K562 (cell line): ENCODE measurements at regions not wholly inside any gene's neighbourhood (a gene's known extent, or its start where the extent isn't known, plus 50 kb on each side); places are given as distances from the start of the nearest gene placed in this dataset.

ENCODE experiments used
- ATAC-seq: fragments of 200-7000 bp; cut with Tn5 transposase; 3 replicates; pipeline ENCODE4 v1.9.1; 2020; ENCODE audit warnings: moderate library complexity
- BruUV-seq: library from RNA; stranded (reverse); fragments of 400-500 nt; replicated peaks from 2 replicates; lab custom pipeline; 2021; lab: Mats Ljungman, UMichigan
- CTCF ChIA-PET: fragments of 300-600 bp; formaldehyde crosslinking; extraction: SDS; loops from one replicate; lab custom pipeline; 2021; ENCODE audit warnings: low intra/inter-chr PET ratio; lab: Yijun Ruan, JAX
- POLR2A ChIA-PET: fragments of 300-600, 350-650 bp; sonication (Branson Sonifier 250); formaldehyde crosslinking; extraction: SDS; loops from one replicate; lab custom pipeline; 2021; ENCODE audit warnings: antibody characterized with exemption, inconsistent platforms; lab: Yijun Ruan, JAX
- DNase-seq, 4 experiments: peaks; one replicate each; pipeline versions ENCODE4 v3.0.0 to v3.0.0-alpha.2; 2011 to 2018; ENCODE audit warnings: low spot score in 3 of 4, mixed read lengths in 3 of 4; ENCODE audit errors: extremely low read depth in 1 of 4
- FAIRE-seq: peaks from 2 replicates; lab custom pipeline; 2011; peaks lifted over from hg19 to GRCh38; lab: Jason Lieb, UNC
- H2AFZ ChIP-seq: 2 replicates; pipeline ENCODE4 v1.6.0; 2011; ENCODE audit warnings: low read depth, low read length, control low read depth, inconsistent platforms
- H3K27ac ChIP-seq: fragments of 200-600 bp; 3 replicates; pipeline ENCODE4 v1.8.0; 2011; ENCODE audit warnings: low read depth, mild to moderate bottlenecking, control low read depth, inconsistent platforms, low read length, moderate library complexity, mixed read lengths; ENCODE audit errors: extremely low read depth
- H3K27me3 ChIP-seq, 2 experiments: fragments of 300-600 bp in 1 of 2; 2 replicates in 1 of 2; 3 replicates in 1 of 2; pipeline versions ENCODE4 v1.6.0 to v1.8.0; 2011; ENCODE audit warnings: inconsistent platforms in 2 of 2, low read length in 2 of 2, mild to moderate bottlenecking in 1 of 2, mixed read lengths in 1 of 2, moderate library complexity in 1 of 2; ENCODE audit not compliant: control insufficient read depth in 2 of 2, insufficient read depth in 2 of 2
- H3K36me3 ChIP-seq: fragments of 300-600 bp; 3 replicates; pipeline ENCODE4 v1.8.0; 2011; ENCODE audit warnings: mild to moderate bottlenecking, low read length, inconsistent platforms; ENCODE audit not compliant: control insufficient read depth, insufficient read depth
- H3K4me1 ChIP-seq, 2 experiments: fragments of 200-600 bp in 1 of 2; replicated peaks in 1 of 2; 2 replicates in 1 of 2; 3 replicates in 1 of 2; pipeline versions ENCODE4 v1.5.1 to v1.8.0; 2011; ENCODE audit warnings: inconsistent platforms in 2 of 2, low read length in 2 of 2, mild to moderate bottlenecking in 1 of 2, mixed read lengths in 1 of 2, moderate library complexity in 1 of 2; ENCODE audit not compliant: control insufficient read depth in 2 of 2, insufficient read depth in 2 of 2
- H3K4me2 ChIP-seq: 2 replicates; pipeline ENCODE4 v1.6.1; 2011; ENCODE audit warnings: low read length, control low read depth, inconsistent platforms, mixed read lengths; ENCODE audit not compliant: insufficient read depth
- H3K4me3 ChIP-seq: fragments of 200-600 bp; sonication (generic), shearing (Covaris generic); 2 replicates; pipeline ENCODE4 v1.5.1; 2016; ENCODE audit warnings: control low read depth, inconsistent platforms
- H3K79me2 ChIP-seq: fragments of 200-600 bp; 3 replicates; pipeline ENCODE4 v1.8.0; 2011; ENCODE audit warnings: low read length, inconsistent platforms; ENCODE audit not compliant: control insufficient read depth, insufficient read depth
- H3K9ac ChIP-seq, 2 experiments: 2 replicates each; pipeline versions ENCODE4 v1.6.0 to v1.6.1; 2011; ENCODE audit warnings: low read depth in 2 of 2, low read length in 2 of 2, control low read depth in 1 of 2, inconsistent platforms in 1 of 2, mild to moderate bottlenecking in 1 of 2, mixed read lengths in 1 of 2; ENCODE audit not compliant: insufficient read depth in 1 of 2
- H3K9me1 ChIP-seq: one replicate; pipeline ENCODE4 v1.6.0; 2011; ENCODE audit warnings: inconsistent platforms, mild to moderate bottlenecking, low read length, moderate library complexity; ENCODE audit not compliant: control insufficient read depth, insufficient read depth
- H3K9me3 ChIP-seq: replicated peaks from 2 replicates; pipeline ENCODE4 v1.5.1; 2011; ENCODE audit warnings: low read depth, low read length, inconsistent platforms; ENCODE audit not compliant: control insufficient read depth, insufficient read depth
- H4K20me1 ChIP-seq: replicated peaks from 2 replicates; pipeline ENCODE4 v1.6.1; 2011; ENCODE audit warnings: low read length, inconsistent platforms, mixed read lengths; ENCODE audit not compliant: control insufficient read depth, insufficient read depth
- CREB5 ChIP-seq: fragments of 250-450 bp; sonication (Bioruptor Pico); IDR thresholded peaks from 2 replicates; pipeline ENCODE4 v1.5.0; 2020; ENCODE audit warnings: mild to moderate bottlenecking
- ELK3 ChIP-seq: fragments of 450-650 bp; formaldehyde crosslinking; IDR thresholded peaks from 2 replicates; pipeline ENCODE4 v1.4.0; 2020; ENCODE audit warnings: mild to moderate bottlenecking
- FOXK2 ChIP-seq, 2 experiments: fragments of 450-650 bp; IDR thresholded peaks in 1 of 2; conservative IDR thresholded peaks in 1 of 2; 2 replicates each; pipeline ENCODE4 v1.6.1; 2016; ENCODE audit warnings: low read depth in 2 of 2, mild to moderate bottlenecking in 1 of 2
- FOXP4 ChIP-seq: sonication (generic); formaldehyde crosslinking; IDR thresholded peaks from 2 replicates; pipeline ENCODE4 v1.8.0; 2022; ENCODE audit warnings: mild to moderate bottlenecking, missing genetic modification reagents, borderline replicate concordance
- HOXB6 ChIP-seq: fragments of 250-450 bp; sonication (Bioruptor Pico); IDR thresholded peaks from 2 replicates; pipeline ENCODE4 v1.5.1; 2022; ENCODE audit warnings: mild to moderate bottlenecking, borderline replicate concordance
- KDM5B ChIP-seq: fragments of 200-600 bp; sonication (generic); IDR thresholded peaks from 2 replicates; pipeline ENCODE4 v1.6.1; 2012; ENCODE audit warnings: low read depth, mild to moderate bottlenecking, moderate library complexity, low read length, control low read depth, inconsistent platforms; ENCODE audit not compliant: insufficient replicate concordance
- KLF16 ChIP-seq: IDR thresholded peaks from 2 replicates; pipeline ENCODE4 v1.6.1; 2016; ENCODE audit warnings: antibody characterized with exemption
- MAX ChIP-seq: sonication (generic); formaldehyde crosslinking; IDR thresholded peaks from 2 replicates; pipeline ENCODE4 v1.9.0; 2022; ENCODE audit warnings: mild to moderate bottlenecking, missing genetic modification reagents
- MITF ChIP-seq: IDR thresholded peaks from 2 replicates; pipeline ENCODE4 v1.6.1; 2014; ENCODE audit warnings: antibody characterized with exemption
- NR3C1 ChIP-seq: sonication (generic); formaldehyde crosslinking; IDR thresholded peaks from 2 replicates; pipeline ENCODE4 v1.8.1; 2022; ENCODE audit warnings: missing genetic modification reagents
- PCBP2 ChIP-seq: fragments of 200-400 bp; formaldehyde crosslinking; IDR thresholded peaks from 2 replicates; pipeline ENCODE4 v1.6.1; 2018; ENCODE audit warnings: low read length, low read depth, mild to moderate bottlenecking, moderate library complexity; ENCODE audit not compliant: poor library complexity, severe bottlenecking
- PHF8 ChIP-seq: fragments of 200-600 bp; sonication (generic); IDR thresholded peaks from 2 replicates; pipeline ENCODE4 v1.6.1; 2012; ENCODE audit warnings: mixed run types, mild to moderate bottlenecking, inconsistent platforms, low read length, moderate library complexity, borderline replicate concordance
- SPI1 ChIP-seq: IDR thresholded peaks from 2 replicates; pipeline ENCODE4 v1.6.1; 2011; ENCODE audit warnings: low read depth, low read length, control low read depth, borderline replicate concordance
- SREBF2 ChIP-seq: sonication (generic); formaldehyde crosslinking; IDR thresholded peaks from 2 replicates; pipeline ENCODE4 v1.4.0; 2020; ENCODE audit warnings: mild to moderate bottlenecking, missing genetic modification reagents
- STAG1 ChIP-seq: sonication (generic); formaldehyde crosslinking; IDR thresholded peaks from 2 replicates; pipeline ENCODE4 v1.5.0; 2020; ENCODE audit warnings: missing genetic modification reagents, borderline replicate concordance
- TFAP4 ChIP-seq: sonication (generic); formaldehyde crosslinking; IDR thresholded peaks from 2 replicates; pipeline ENCODE4 v1.8.0; 2022; ENCODE audit warnings: missing genetic modification reagents, mild to moderate bottlenecking, moderate library complexity, borderline replicate concordance
- WGBS: fragments of 100-300 bp; shearing (Covaris generic); methylation state at CpG from one replicate; pipeline ENCODE4 v1.1.6; 2016; ENCODE audit warnings: low coverage, mixed read lengths; ENCODE audit not compliant: insufficient coverage; ENCODE audit errors: missing lambda C conversion rate; 5-methylcytosine and 5-hydroxymethylcytosine counted together
- in situ Hi-C: fragments of 300-500 bp; cut with MboI; formaldehyde crosslinking; loops from 4 replicates; pipeline ENCODE4 v1.15.0; 2018; ENCODE audit warnings: inconsistent platforms, mixed read lengths
- intact Hi-C: fragments of 100-400 bp; cut with micrococcal nuclease; formaldehyde crosslinking; loops from 2 replicates; pipeline ENCODE4 v1.14.2; 2022

- no peaks in the 10 kb centered on the region for H3K4me1 ChIP-seq
- no peaks in the 10 kb centered on the region for H4K20me1 ChIP-seq
- intact Hi-C loops (no loop called here), in situ Hi-C loops (no loop called here)
- H3K36me3 ChIP-seq: no peaks in the 10 kb centered on the region
- H2AFZ ChIP-seq: no peak overlapping the region
- DNase-seq: no peak
- no peaks in the 10 kb centered on the region for H3K79me2 ChIP-seq
- no peak overlapping the region for H3K27ac ChIP-seq
- ATAC-seq: no peak
- FAIRE-seq: no peak
- H3K4me3 ChIP-seq: no peak overlapping the region
- 3% methylated on average over 4 of the region's 4 CpGs for WGBS
- ChIA-PET POLR2A (interaction anchor here (1.1 to 1.3 kb wide), 2 partner anchors 15 to 139 kb away, joined by 3 read pairs; no protein-coding TSS in a partner anchor), CTCF (no interaction called here)
- no peak overlapping the region for H3K9ac ChIP-seq
- H3K27me3 ChIP-seq: no peaks in the 10 kb centered on the region
- H3K9me1 ChIP-seq: no peaks in the 10 kb centered on the region
- no peak overlapping the region for H3K4me2 ChIP-seq
- no peaks in the 10 kb centered on the region for H3K9me3 ChIP-seq
- BruUV-seq: no TSS peak
- TF ChIP-seq ELK3 (CRISPR knock-in tag) (no peak), NR3C1 (CRISPR knock-in tag) (no peak), MITF (no peak), FOXK2 (conservative IDR thresholded peaks at IDR 0.05 in 1 of 2, IDR thresholded peaks at IDR 0.05 in 1 of 2; ENCODE audit: low read depth in 2 of 2) (no peak), KLF16 (no peak), PCBP2 (no peak), SREBF2 (no peak), CREB5 (CRISPR knock-in tag) (no peak), PHF8 (no peak), SPI1 (no peak), HOXB6 (no peak), KDM5B (no peak), TFAP4 (no peak), MAX (CRISPR knock-in tag) (no peak), FOXP4 (no peak), STAG1 (no peak)
These were observed 107.8 kb upstream of the PSMD7 start for GRCh38 chr16:74188856-74189255.
